PC-3 (cell line): ENCODE measurements at regions not wholly inside any gene's neighbourhood (a gene's known extent, or its start where the extent isn't known, plus 50 kb on each side); places are given as distances from the start of the nearest gene placed in this dataset.

Experiments used
- EZH2 ChIP-seq: fragments of 300-600 bp; sonication (generic); IDR thresholded peaks from one replicate; pipeline ENCODE4 v1.6.1; 2017; ENCODE audit warnings: antibody characterized with exemption, mild to moderate bottlenecking, low read length; ENCODE audit not compliant: unreplicated experiment
- TF ChIP-seq, protein P1 (sequence below): fragments of 300-600 bp; sonication (generic); conservative IDR thresholded peaks from 2 replicates; pipeline ENCODE4 v1.5.1; 2017; ENCODE audit warnings: antibody characterized with exemption, low read depth, mild to moderate bottlenecking, low read length

GRCh38 chr3:137199678-137200077 is 241.9 kb downstream of the IL20RB start:
- TF ChIP-seq, protein P1, sequence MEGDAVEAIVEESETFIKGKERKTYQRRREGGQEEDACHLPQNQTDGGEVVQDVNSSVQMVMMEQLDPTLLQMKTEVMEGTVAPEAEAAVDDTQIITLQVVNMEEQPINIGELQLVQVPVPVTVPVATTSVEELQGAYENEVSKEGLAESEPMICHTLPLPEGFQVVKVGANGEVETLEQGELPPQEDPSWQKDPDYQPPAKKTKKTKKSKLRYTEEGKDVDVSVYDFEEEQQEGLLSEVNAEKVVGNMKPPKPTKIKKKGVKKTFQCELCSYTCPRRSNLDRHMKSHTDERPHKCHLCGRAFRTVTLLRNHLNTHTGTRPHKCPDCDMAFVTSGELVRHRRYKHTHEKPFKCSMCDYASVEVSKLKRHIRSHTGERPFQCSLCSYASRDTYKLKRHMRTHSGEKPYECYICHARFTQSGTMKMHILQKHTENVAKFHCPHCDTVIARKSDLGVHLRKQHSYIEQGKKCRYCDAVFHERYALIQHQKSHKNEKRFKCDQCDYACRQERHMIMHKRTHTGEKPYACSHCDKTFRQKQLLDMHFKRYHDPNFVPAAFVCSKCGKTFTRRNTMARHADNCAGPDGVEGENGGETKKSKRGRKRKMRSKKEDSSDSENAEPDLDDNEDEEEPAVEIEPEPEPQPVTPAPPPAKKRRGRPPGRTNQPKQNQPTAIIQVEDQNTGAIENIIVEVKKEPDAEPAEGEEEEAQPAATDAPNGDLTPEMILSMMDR: no peak
- no peak for TF ChIP-seq EZH2
